ENCODE measurements at regions not wholly inside any gene's neighbourhood (a gene's known extent, or its start where the extent isn't known, plus 50 kb on each side); places are given as distances from the start of the nearest gene placed in this dataset.

DNA sequence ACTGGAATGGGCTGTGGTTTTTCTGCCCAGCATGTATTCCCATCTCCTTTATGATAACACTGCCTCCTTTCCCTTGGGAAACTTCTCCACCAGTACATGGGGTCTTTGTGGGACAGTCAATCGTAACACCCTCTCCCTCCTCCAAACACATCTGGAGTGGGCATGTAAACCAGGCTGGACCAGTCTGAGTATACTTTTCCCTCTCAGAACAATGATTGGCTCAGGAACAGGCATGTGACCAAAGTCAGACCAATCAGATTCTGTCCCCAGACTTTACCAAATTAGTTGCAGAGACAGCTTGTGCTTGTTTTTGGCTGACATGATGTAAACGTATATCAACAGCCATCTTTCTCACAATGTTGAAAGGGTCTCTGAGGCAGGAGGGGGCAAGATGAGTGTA lies 97.1 kb upstream of the CRBN start:
- no peak for TF ChIP-seq GATA1 (IDR thresholded peaks at IDR 0.05; ENCODE audit: low read depth, low read length)
- no peak for TF ChIP-seq POLR2A (IDR thresholded peaks at IDR 0.05; ENCODE audit: low read length)

DNA sequence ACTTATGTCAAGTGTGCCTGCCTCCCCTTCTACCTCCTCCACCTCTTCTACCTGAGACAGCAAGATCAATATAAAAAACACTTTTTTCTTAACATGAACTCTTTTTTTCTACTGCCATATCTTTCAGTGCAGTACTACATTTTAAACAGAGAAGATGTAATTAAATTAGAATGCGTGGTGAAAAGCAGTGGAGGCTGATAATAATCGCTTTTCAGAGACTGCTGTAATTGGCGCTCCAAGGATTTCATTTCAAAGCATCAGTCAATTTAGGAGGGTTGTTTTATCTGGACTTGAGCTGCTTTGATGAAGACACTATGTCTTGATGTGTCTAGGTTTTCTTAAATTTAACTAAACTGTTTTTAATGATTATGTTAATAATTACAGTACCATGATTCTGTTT lies 85.3 kb upstream of the CRBN start:
- no peak for DNase-seq
- TF ChIP-seq POLR2A (IDR thresholded peaks at IDR 0.05; ENCODE audit: low read length): no peak
- no peak for TF ChIP-seq GATA1 (IDR thresholded peaks at IDR 0.05; ENCODE audit: low read depth, low read length)

More for the DNA sequence above, 97.1 kb upstream of the CRBN start:
- DNase-seq: no peak

- DNase-seq: no peak
- no peak for TF ChIP-seq POLR2A (IDR thresholded peaks at IDR 0.05; ENCODE audit: low read length)
- no peak for TF ChIP-seq GATA1 (IDR thresholded peaks at IDR 0.05; ENCODE audit: low read depth, low read length)
Observed at GRCh38 chr3:3260870-3261269, 81.4 kb upstream of the CRBN start.

DNA sequence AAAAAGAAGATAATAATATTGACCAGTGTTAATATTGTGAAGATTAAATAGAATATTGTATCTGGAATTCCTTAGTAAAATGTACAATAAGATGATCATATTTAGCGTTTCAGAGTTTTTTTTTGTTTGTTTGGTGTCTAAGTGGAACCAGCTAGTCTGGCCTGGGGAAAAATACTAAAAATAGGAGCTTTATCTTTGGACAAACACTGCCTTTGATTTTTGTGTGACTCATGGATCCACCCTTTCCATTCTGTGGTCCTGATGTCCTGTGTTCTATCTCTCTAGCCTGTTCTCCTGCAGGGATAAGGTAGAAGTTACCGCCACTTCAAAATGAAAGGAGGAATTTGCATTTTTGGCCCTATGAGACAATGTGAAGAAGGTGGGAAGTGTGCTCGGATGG lies 79.7 kb upstream of the CRBN start:
- DNase-seq: no peak
- no peak for TF ChIP-seq GATA1 (IDR thresholded peaks at IDR 0.05; ENCODE audit: low read depth, low read length)

DNA sequence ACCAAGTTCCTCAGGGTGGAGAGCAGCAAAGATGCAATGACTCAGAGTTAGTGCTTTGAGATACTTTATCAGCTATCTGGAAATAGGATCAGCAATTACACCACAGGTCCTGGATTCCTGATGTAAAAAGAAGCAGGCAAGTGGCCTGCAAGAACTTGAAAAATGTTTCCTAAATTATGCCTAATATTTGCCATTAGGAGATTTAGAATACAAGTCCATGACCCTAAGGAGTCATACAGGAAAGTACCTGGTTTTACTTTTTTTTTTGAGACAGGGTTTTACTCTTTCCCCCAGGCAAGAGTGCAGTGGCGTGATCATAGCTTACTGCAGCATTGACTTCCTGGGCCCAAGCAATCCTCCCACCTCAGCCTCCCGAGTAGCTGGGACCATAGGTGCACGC lies 78.8 kb upstream of the CRBN start:
- no peak for DNase-seq
- TF ChIP-seq GATA1 (IDR thresholded peaks at IDR 0.05; ENCODE audit: low read depth, low read length): no peak
- TF ChIP-seq POLR2A (IDR thresholded peaks at IDR 0.05; ENCODE audit: low read length): no peak

DNA sequence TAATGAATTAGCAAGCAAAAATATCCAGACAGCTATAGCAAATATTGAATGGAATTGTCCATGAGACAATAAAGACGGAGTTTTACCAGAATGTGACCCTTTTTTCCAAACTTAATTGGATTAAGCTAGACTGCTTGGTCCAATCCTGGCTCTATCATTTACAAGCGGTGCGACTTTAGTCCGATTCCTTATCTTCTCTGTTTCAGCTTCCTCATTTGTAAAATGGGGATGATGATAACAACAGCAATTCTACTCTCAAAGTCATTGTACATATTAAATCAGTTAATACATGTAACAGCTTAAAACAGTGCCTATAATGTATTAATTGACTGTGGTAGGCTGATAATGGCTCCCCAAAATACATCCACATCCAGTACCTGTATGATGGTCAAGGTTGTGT lies 62.1 kb upstream of the CRBN start:
- DNase-seq: no peak
- TF ChIP-seq GATA1 (IDR thresholded peaks at IDR 0.05; ENCODE audit: low read depth, low read length) (no peak), POLR2A (IDR thresholded peaks at IDR 0.05; ENCODE audit: low read length) (no peak)

- TF ChIP-seq POLR2A (IDR thresholded peaks at IDR 0.05; ENCODE audit: low read length): no peak
- TF ChIP-seq GATA1 (IDR thresholded peaks at IDR 0.05; ENCODE audit: low read depth, low read length): no peak
- no peak for DNase-seq
Observed at GRCh38 chr3:3240986-3241385, 61.5 kb upstream of the CRBN start.

- no peak for DNase-seq
- TF ChIP-seq POLR2A (IDR thresholded peaks at IDR 0.05; ENCODE audit: low read length) (no peak), GATA1 (IDR thresholded peaks at IDR 0.05; ENCODE audit: low read depth, low read length) (no peak)
Observed at GRCh38 chr3:3237979-3238378, 58.5 kb upstream of the CRBN start.

- TF ChIP-seq POLR2A (IDR thresholded peaks at IDR 0.05; ENCODE audit: low read length) (no peak), GATA1 (IDR thresholded peaks at IDR 0.05; ENCODE audit: low read depth, low read length) (no peak)
- no peak for DNase-seq
Observed at GRCh38 chr3:3232251-3232650, 52.8 kb upstream of the CRBN start.
